GM21381 (cell line): ENCODE measurements at regions not wholly inside any gene's neighbourhood (a gene's known extent, or its start where the extent isn't known, plus 50 kb on each side); places are given as distances from the start of the nearest gene placed in this dataset.

Experiments
- ATAC-seq: cut with Tn5 transposase; IDR thresholded peaks from one replicate; pipeline ENCODE4 v1.9.1; 2021; ENCODE audit warnings: mild to moderate bottlenecking, moderate library complexity; ENCODE audit not compliant: unreplicated experiment

GRCh38 chr5:57598097-57598496 lies 115.5 kb upstream of the ACTBL2 start:
- no peak for ATAC-seq

- ATAC-seq = no peak
These were observed 112.9 kb upstream of the ACTBL2 start for GRCh38 chr5:57595523-57595991.

- no peak for ATAC-seq
These were observed 111.8 kb upstream of the ACTBL2 start for GRCh38 chr5:57594436-57594835.

GRCh38 chr5:57592236-57592635 lies 109.6 kb upstream of the ACTBL2 start:
- ATAC-seq = no peak

GRCh38 chr5:57586649-57587048 lies 104.0 kb upstream of the ACTBL2 start:
- no peak for ATAC-seq

GRCh38 chr5:57582578-57583070 lies 100.0 kb upstream of the ACTBL2 start:
- ATAC-seq = no peak

- ATAC-seq = no peak
These were observed 99.2 kb upstream of the ACTBL2 start for GRCh38 chr5:57581772-57582171.

- ATAC-seq = no peak
These were observed 98.6 kb upstream of the ACTBL2 start for GRCh38 chr5:57581222-57581621.

GRCh38 chr5:57577432-57578175 lies 95.0 kb upstream of the ACTBL2 start:
- no peak for ATAC-seq

- ATAC-seq = no peak
These were observed 93.7 kb upstream of the ACTBL2 start for GRCh38 chr5:57576317-57576716.

- no peak for ATAC-seq
These were observed 93.2 kb upstream of the ACTBL2 start for GRCh38 chr5:57575839-57576238.

- ATAC-seq = no peak
These were observed 89.8 kb upstream of the ACTBL2 start for GRCh38 chr5:57572461-57572860.

GRCh38 chr5:57569601-57570000 lies 87.0 kb upstream of the ACTBL2 start:
- no peak for ATAC-seq

GRCh38 chr5:57568136-57568535 lies 85.5 kb upstream of the ACTBL2 start:
- no peak for ATAC-seq

GRCh38 chr5:57566914-57567313 lies 84.3 kb upstream of the ACTBL2 start:
- no peak for ATAC-seq

GRCh38 chr5:57561231-57561842 lies 78.7 kb upstream of the ACTBL2 start:
- no peak for ATAC-seq

GRCh38 chr5:57559110-57559635 lies 76.6 kb upstream of the ACTBL2 start:
- no peak for ATAC-seq

GRCh38 chr5:57552033-57552432 lies 69.4 kb upstream of the ACTBL2 start:
- ATAC-seq = no peak

GRCh38 chr5:57551251-57551650 lies 68.6 kb upstream of the ACTBL2 start:
- ATAC-seq = no peak

- ATAC-seq = no peak
These were observed 67.5 kb upstream of the ACTBL2 start for GRCh38 chr5:57550132-57550531.

- no peak for ATAC-seq
These were observed 67.0 kb upstream of the ACTBL2 start for GRCh38 chr5:57549566-57549965.

- no peak for ATAC-seq
These were observed 58.2 kb upstream of the ACTBL2 start for GRCh38 chr5:57540823-57541222.
